Choroid plexus epithelial cell (primary cell): ENCODE measurements at regions not wholly inside any gene's neighbourhood (a gene's known extent, or its start where the extent isn't known, plus 50 kb on each side); places are given as distances from the start of the nearest gene placed in this dataset.

Experiments used
- DNase-seq: peaks from one replicate; pipeline ENCODE4 v3.0.0-alpha.2; 2010; ENCODE audit warnings: low read depth
- H3K4me3 ChIP-seq: 2 replicates; pipeline ENCODE4 v1.5.1; 2011; ENCODE audit warnings: low read depth, mild to moderate bottlenecking, control low read depth, low read length, moderate library complexity
- TF ChIP-seq, protein P1 (sequence below): conservative IDR thresholded peaks from 2 replicates; pipeline ENCODE4 v1.5.1; 2011; ENCODE audit warnings: low read depth, mild to moderate bottlenecking, control low read depth, inconsistent platforms, low read length, moderate library complexity

DNA sequence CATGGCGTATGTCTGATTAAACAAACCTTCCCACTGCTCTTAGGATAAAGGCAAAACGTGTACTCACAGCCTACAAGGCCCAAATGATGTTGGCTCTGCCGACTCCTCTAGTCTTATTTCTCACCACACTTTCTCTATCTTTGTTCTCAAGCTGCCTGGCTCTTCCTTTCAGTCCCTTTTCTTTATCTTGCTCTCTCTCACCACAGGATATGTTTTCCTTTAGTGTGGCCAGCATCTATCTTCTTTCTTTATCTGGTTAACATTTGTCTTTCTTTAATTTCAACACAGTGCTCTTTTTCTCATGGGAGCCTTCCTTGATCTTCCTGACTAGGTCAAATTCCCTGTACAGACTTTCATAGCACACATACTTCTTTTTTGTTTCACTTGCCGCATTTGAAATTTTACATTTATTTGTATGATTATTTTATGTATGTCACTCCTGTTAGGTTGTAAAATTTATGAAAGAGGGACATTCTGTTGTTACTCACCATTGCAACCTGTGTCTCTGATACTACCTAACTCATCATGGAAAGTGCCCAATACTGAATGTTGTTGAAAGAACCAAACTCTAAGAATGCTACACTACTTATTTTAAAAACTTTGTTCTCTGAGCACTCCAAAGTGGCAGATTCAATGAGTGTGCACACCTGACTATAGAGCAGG is 328.9 kb upstream of the CBLB start:
- TF ChIP-seq, protein P1, sequence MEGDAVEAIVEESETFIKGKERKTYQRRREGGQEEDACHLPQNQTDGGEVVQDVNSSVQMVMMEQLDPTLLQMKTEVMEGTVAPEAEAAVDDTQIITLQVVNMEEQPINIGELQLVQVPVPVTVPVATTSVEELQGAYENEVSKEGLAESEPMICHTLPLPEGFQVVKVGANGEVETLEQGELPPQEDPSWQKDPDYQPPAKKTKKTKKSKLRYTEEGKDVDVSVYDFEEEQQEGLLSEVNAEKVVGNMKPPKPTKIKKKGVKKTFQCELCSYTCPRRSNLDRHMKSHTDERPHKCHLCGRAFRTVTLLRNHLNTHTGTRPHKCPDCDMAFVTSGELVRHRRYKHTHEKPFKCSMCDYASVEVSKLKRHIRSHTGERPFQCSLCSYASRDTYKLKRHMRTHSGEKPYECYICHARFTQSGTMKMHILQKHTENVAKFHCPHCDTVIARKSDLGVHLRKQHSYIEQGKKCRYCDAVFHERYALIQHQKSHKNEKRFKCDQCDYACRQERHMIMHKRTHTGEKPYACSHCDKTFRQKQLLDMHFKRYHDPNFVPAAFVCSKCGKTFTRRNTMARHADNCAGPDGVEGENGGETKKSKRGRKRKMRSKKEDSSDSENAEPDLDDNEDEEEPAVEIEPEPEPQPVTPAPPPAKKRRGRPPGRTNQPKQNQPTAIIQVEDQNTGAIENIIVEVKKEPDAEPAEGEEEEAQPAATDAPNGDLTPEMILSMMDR: no peak
- no peak overlapping the region for H3K4me3 ChIP-seq

DNA sequence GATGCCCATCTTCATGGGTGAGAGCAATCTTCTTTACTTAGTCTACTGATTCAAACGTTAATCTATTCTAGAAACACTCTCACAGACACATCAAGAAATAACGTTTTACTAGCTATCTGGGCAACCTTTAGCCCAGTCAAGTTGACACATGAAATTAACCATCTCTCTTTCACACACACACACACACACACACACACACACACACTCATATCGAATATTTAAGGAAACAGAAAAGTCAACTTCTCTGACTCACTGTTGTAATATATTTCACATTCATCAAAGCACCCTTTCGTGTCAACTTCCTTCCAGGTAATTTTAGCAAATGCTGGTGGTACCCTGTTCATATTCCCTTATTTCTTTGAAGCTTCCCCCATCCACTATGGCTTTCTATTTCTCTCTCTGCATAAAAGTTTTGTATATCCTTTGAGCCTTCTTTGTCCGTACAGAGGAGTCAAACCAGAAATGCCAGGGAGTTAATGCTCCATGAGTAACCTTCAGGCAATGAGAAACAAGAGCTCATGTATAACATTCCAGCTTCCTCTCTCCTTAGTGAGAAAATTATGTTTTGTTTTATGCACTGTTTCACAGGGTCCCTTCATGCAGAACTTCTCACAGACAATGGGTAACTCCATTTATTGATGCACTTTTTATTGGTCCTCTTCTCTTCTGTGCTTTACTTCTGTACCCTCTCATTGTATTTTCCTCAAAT is 335.5 kb upstream of the CBLB start:
- no peak overlapping the region for H3K4me3 ChIP-seq
- TF ChIP-seq, protein P1: no peak
- no peak for DNase-seq

More for the DNA sequence above, 328.9 kb upstream of the CBLB start:
- peak; percentile 54 for DNase-seq

DNA sequence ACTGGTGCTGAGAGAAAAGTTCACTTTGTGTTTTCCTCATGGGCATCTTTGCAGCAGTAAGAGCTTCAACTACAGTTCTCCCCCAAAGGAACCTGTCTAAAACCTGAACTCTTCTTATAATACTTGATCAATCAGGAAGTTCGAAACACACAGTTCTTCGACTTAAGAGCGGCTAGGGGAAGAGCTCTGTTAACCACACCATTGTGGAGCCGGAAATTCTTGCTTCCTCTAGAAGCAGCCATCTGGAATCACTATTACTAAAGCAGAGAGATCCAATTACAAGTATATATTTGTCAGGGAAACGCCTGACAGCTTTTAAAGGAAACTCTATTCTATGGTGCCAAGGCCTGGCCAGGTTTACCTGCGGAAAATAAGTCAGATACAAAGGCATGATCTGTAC is 337.3 kb upstream of the CBLB start:
- peak; percentile 65 for DNase-seq
- H3K4me3 ChIP-seq: no peak overlapping the region
- TF ChIP-seq, protein P1: no peak

DNA sequence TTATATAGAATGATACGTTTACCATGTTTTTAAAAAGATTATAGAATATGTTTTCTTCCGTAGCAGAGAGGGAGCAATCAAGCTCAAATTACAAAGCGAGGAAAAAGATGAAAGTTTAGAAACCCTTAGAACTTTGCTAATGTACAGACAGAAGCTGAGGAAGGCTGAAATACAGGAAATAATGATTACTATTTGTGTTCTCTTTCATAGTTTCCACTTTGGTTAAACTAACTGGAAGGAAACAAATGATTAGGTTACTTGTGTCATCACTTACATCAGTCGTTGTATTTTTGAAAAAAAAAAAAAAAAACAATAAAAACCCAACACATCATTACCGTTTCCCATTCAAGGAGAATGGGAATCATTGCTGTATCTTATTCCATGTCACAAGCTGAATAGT is 337.8 kb upstream of the CBLB start:
- DNase-seq: no peak
- H3K4me3 ChIP-seq: no peak overlapping the region
- TF ChIP-seq, protein P1: no peak

DNA sequence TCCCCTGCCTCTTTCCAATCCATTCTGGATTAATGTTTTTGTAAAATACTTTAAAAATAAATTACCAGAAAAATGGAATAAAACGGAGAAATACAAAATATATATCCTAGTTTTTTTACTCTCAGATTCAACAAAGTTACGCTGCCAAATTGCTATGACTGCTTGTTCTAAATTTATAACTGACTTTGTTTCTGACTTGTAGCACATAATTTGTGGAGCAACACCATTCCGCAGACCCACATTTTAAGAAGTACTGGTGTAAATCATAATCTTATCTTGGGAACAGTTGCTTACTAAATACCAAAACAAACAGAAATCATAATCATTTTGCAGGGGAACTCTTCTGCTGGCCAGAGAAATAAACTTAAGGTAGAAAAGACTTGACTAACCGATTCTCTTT is 339.4 kb upstream of the CBLB start:
- peak; percentile 18 for DNase-seq
- TF ChIP-seq, protein P1: no peak
- no peak overlapping the region for H3K4me3 ChIP-seq

DNA sequence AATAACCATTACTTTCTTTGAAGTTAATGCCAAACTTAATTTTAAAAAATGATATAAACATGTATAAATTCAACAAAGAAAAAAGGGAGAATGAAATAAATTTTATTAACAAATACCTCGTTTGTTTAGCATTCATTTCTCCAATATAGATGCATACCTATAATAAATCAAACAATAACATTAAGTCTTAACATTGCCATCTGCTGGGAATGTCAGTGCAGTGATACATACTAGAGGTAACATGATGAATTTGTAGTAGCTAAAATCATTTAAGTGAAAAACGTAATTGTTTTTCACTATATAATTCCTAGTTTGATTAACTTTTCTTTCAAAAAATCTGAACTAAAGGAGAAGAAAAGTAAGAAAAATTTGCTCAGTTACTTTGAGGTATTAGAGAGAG is 340.2 kb upstream of the CBLB start:
- no peak overlapping the region for H3K4me3 ChIP-seq
- DNase-seq: peak; percentile 80
- TF ChIP-seq, protein P1: peak; percentile 50

DNA sequence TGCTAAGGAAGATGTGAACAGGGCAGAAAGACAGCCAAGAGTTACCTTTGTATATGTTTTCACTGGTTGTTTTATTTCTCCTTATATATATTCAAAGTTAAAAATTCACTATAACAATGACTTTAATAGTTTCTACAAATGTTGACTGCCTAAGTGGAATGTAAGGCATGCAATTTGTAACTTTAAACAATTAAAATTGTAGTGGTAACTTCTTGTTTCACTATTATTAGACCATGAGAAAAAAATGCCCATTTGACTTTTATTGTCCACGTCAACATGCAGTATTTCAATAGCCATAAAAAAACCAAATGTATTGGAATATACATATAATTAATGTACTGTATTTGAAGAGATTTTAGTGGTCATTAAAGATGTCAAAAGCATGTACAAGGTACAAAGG is 340.7 kb upstream of the CBLB start:
- H3K4me3 ChIP-seq: no peak overlapping the region
- TF ChIP-seq, protein P1: no peak
- no peak for DNase-seq
